ENCODE measurements at regions not wholly inside any gene's neighbourhood (a gene's known extent, or its start where the extent isn't known, plus 50 kb on each side); places are given as distances from the start of the nearest gene placed in this dataset.

- intact Hi-C loops (cut with DNase I; ENCODE audit: low total_unique reads), result no loop called here
- Histone ChIP-seq H3K27ac (no peak overlapping the region), H3K36me3 (no peaks in the 10 kb centered on the region), H3K4me3 (no peak overlapping the region), H3K27me3 (no peaks in the 10 kb centered on the region), H3K4me1 (no peaks in the 10 kb centered on the region), H3K9me3 (no peaks in the 10 kb centered on the region)
- TF ChIP-seq POLR2A (IDR thresholded peaks at IDR 0.05) (no peak), CTCF (IDR thresholded peaks at IDR 0.05) (no peak)
- no peak for DNase-seq
Observed at GRCh38 chr1:222109836-222110235, 367.9 kb upstream of the DUSP10 start.

- H3K4me1 ChIP-seq, result no peaks in the 10 kb centered on the region
- no peak overlapping the region for H3K27ac ChIP-seq
- no peak for DNase-seq
Observed at GRCh38 chr1:222107975-222108374, 366.1 kb upstream of the DUSP10 start.

GRCh38 chr1:222107267-222107666 lies 365.4 kb upstream of the DUSP10 start:
- no peak for DNase-seq
- Histone ChIP-seq H3K27me3 (no peaks in the 10 kb centered on the region), H3K36me3 (no peaks in the 10 kb centered on the region), H3K9me3 (no peaks in the 10 kb centered on the region), H3K27ac (no peak overlapping the region), H3K4me1 (no peaks in the 10 kb centered on the region), H3K4me3 (no peak overlapping the region)
- TF ChIP-seq POLR2A (IDR thresholded peaks at IDR 0.05), result no peak
- no peak for TF ChIP-seq CTCF (IDR thresholded peaks at IDR 0.05)
- intact Hi-C loops (cut with DNase I; ENCODE audit: low total_unique reads), result no loop called here

More at GRCh38 chr1:222107975-222108374, 366.1 kb upstream of the DUSP10 start:
- H3K27me3 ChIP-seq, result no peaks in the 10 kb centered on the region
- no peaks in the 10 kb centered on the region for H3K36me3 ChIP-seq
- TF ChIP-seq CTCF (IDR thresholded peaks at IDR 0.05) (no peak), POLR2A (IDR thresholded peaks at IDR 0.05) (no peak)
- no peaks in the 10 kb centered on the region for H3K9me3 ChIP-seq
- intact Hi-C loops (cut with DNase I; ENCODE audit: low total_unique reads), result no loop called here
- H3K4me3 ChIP-seq, result no peak overlapping the region

- TF ChIP-seq POLR2A (IDR thresholded peaks at IDR 0.05) (no peak), CTCF (IDR thresholded peaks at IDR 0.05) (no peak)
- H3K27ac ChIP-seq, result no peak overlapping the region
- H3K27me3 ChIP-seq, result no peaks in the 10 kb centered on the region
- no peak overlapping the region for H3K4me3 ChIP-seq
- intact Hi-C loops (cut with DNase I; ENCODE audit: low total_unique reads), result no loop called here
- DNase-seq, result no peak
- H3K9me3 ChIP-seq, result no peaks in the 10 kb centered on the region
- no peaks in the 10 kb centered on the region for H3K4me1 ChIP-seq
- no peaks in the 10 kb centered on the region for H3K36me3 ChIP-seq
Observed at GRCh38 chr1:222106377-222106776, 364.5 kb upstream of the DUSP10 start.

GRCh38 chr1:222105861-222106260 lies 364.0 kb upstream of the DUSP10 start:
- DNase-seq, result no peak
- Histone ChIP-seq H3K27me3 (no peaks in the 10 kb centered on the region), H3K4me1 (no peaks in the 10 kb centered on the region), H3K36me3 (no peaks in the 10 kb centered on the region), H3K27ac (no peak overlapping the region), H3K4me3 (no peak overlapping the region), H3K9me3 (no peaks in the 10 kb centered on the region)
- TF ChIP-seq CTCF (IDR thresholded peaks at IDR 0.05) (no peak), POLR2A (IDR thresholded peaks at IDR 0.05) (no peak)
- intact Hi-C loops (cut with DNase I; ENCODE audit: low total_unique reads), result no loop called here

Data from uterus (tissue), 3 donors.